Erythroblast (primary cell): ENCODE measurements at regions not wholly inside any gene's neighbourhood (a gene's known extent, or its start where the extent isn't known, plus 50 kb on each side); places are given as distances from the start of the nearest gene placed in this dataset.

Experiments used
- GATA1 ChIP-seq: IDR thresholded peaks from 2 replicates; pipeline ENCODE4 v1.6.1; 2011; ENCODE audit warnings: low read depth, mild to moderate bottlenecking, control low read depth, low read length, moderate library complexity
- POLR2A ChIP-seq: IDR thresholded peaks from 2 replicates; pipeline ENCODE4 v1.6.1; 2011; ENCODE audit warnings: mild to moderate bottlenecking, low read length

GRCh38 chr10:71028066-71028465, 139.7 kb upstream of the PCBD1 start:
- TF ChIP-seq POLR2A = no peak
- TF ChIP-seq GATA1 = no peak
